Posterior vena cava (tissue), 2 donors: ENCODE measurements at regions not wholly inside any gene's neighbourhood (a gene's known extent, or its start where the extent isn't known, plus 50 kb on each side); places are given as distances from the start of the nearest gene placed in this dataset.
"Not testable (repeated sequence)": the region's sequence is repeated elsewhere in the genome, so short reads cannot be mapped to it uniquely, and the experiment has no call there.

Experiments
- DNase-seq: peaks from one replicate; pipeline ENCODE4 v3.0.0-alpha.2; 2020; ENCODE audit warnings: low spot score
- intact Hi-C, 2 donors: fragments of 100-400 bp; cut with DNase I; formaldehyde crosslinking; loops; one replicate each; pipeline versions ENCODE4 v1.14.1 to v1.14.2; 2022 to 2023
- donor health status: DM: yes; HTN: yes; CAD: no.
- donor health status: DM: yes; HTN: yes; CAD: no.

DNA sequence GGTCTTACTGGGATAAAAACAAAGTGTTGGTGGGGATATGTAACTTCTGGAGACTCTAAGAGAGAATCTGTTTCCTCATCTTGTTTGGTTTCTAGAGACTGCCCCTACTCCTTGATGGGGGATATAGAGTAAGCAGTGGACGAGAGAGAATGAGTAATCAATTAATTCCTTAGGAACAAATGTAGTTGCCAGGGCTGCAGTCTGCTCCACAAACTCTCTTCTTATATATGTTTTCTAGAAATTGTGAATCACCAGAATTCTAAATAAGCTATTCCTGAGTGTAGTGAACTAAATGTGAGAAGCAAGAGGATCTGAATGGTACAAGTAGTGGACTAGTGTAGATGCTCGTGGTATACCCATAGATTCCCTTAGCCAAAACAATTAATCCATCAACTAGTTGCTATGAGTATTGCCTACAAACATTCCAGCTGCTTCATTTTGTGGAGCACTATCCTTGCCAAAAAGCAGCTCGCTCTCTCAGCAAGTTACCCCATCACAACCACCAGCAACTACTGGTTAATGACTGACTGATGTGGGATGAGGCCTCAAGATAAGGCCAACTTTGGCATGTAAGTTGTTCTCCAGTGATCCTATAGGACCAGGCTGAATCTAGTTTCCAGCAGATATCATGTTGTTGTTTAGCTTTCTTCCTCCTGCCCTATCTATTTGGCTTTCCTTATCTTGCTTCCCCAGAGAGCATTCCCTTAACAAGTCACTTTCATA, 273.0 kb downstream of the SLC7A11 start:
- no peak for DNase-seq
- intact Hi-C loops: no loop called here

DNA sequence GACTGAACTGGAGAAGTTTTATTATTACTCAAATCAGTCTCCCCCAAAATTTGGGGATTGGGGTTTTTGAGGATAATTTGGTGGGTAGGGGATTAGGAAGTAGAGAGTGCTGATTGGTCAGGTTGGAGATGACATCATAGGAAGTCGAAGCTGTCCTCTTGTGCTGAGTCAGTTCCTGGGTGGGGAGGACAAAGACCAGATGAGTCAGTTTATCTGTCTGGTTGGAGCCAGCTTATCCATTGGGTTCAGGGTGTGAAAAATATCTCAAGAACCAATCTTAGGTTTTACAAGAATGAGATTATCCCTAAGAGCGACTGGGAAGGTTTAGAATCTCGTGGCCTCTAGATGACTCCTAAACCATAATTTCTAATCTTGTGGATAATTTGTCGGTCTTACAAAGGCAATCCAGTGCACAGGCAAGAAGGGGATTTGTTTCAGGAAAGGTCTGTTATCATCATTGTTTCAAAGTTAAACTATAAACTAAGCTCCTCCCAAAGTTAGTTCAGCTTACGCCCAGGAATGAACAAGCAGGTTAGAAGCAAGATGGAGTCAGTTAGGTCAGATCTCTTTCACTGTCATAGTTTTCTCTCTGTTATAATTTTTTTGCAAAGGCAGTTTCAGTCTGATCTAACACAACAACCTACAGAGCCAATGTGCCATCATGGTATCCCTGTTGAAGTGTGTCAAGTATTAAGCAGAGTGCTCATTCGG, 274.5 kb downstream of the SLC7A11 start:
- DNase-seq: no peak
- intact Hi-C loops: no loop called here

DNA sequence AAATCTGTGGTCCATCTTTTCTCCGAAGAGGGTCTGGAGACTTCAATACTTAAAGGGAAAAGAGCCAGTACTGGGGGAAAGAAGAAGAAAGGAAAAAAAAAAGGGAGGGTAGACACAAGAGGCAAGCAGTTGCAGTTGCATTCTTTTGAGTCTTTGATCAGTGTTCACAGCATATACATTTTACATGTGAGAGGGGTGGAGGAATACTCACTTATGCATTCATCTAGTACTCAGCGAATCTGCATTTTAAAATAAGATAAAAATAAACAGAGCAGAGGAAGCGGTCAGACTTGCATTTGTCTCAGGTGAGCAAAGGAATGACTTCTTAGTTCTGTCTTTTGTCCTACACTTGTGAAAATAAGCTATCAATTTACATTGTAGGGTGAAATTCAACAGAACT, 275.6 kb downstream of the SLC7A11 start:
- no peak for DNase-seq
- intact Hi-C loops: no loop called here

DNA sequence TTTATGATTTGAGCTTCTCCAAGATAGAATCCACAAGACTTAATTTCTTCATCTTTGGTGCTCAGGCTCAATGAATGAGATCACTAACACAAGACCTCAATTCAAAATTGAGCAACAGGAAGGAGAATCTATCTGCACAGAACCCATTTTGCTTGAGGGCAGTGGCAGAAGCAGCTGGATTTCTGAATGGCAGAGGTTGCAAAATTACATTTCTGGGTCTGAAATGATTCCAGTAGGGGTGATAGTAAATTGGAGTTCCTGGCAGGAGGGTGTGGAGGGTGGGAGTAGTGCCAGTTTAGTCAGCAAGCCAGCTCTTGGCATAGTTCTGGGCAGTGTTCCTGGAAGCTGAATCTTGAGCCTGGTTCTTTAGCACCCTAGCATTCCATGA, 281.1 kb downstream of the SLC7A11 start:
- no peak for DNase-seq
- intact Hi-C loops: no loop called here

DNA sequence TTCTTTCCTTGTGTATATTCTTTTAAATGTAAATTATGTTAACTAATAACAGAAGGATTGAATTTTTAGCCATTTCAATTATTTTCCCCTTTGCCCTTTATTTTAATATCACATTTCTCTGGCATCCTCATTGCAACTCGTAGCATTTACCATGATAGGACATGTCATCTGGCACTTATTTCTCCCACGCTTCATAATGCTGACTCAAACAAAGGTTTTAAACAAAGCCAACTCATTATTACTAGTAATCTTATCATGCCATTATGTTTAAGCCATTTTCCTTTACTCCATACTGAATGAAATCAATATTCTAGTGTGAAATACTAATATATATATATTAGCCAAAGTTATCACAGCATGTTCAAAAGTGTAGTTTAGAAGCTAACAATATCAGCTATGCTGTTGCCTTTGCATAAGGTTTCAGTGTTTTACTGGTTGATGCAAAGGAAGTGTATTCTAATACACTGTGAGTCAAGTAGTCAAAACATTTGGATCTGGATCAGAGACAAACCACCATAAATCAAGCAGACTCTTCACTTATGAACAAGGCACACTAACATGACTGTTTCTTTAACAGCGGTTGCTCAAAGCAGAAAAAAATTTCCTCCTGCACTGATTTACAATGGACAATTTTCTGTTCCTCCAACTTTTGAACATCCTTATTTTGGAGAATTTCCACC, 281.6 kb downstream of the SLC7A11 start:
- DNase-seq: no peak
- intact Hi-C loops: no loop called here

DNA sequence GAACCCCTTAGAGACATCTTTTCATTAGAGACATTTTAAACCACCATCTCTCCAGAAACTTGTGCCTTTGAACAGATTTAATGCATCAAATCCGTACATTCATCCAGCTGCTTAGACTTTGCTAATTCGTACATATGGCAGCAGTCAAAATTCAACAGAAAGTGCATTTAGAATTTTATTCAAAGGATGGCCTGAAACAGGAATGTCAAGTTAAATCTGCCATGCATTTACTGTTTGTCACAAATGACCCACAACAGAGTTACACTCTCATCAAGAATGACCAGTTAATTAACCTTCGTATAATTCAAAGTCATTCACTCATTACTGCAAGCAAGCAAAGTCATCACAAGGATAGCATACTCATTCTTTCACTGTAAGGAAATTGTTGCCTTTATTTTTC, 284.3 kb downstream of the SLC7A11 start:
- intact Hi-C loops: no loop called here
- no peak for DNase-seq

DNA sequence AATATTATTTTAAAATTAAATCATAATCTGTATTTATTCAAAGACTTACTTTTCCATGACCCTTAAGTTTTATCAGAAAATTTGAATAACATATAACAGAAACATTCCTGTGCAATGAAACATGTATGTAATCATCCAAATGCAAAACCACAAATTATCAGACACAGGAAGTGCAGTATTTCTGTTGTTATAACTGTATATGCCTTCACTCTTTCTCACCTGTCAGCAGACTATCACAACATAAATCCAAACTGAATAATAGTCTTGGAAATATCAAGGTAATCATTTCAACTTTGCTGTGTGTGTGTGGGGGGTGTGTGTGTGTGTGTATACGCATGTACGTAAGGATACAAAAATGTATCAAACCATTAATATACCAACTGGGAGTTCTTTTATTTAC, 285.9 kb downstream of the SLC7A11 start:
- DNase-seq: no peak
- intact Hi-C loops: no loop called here

DNA sequence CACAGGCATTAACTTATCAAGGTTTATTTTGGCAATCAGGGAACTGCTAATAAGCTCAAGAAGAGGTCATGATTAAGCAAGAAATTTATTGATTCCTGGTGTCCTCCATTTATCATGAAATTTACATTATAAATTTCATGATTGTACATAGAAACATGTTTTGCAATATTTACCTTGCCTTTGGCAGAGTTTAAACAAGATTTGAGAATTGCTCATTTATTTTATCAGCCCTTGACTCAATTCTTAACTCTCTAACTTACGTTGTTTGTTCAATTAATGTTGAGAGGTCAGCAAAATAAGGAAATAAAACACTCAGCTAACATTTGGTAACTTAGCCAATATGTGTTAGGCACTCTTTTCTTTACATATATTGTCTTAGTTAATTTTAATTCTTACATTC, 286.6 kb downstream of the SLC7A11 start:
- intact Hi-C loops: no loop called here
- DNase-seq: no peak

DNA sequence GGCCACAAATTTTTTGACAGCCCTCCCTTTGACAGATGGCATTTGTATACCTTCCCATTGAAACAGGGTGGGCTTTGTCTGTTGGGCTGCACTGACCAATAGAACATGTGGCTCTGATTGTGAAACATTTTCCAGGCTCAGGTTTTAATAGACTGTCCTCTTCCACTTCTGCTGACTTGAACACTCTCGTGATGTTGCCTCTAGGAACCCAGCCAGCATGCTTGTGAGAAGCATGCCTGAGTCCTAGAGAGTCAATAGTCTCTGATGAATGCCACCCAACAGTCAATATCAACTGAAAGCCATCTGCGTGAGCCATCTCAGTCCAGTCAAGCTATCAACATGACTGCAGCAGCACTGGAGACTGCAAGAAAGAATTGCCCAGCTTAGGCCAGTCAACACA, 290.0 kb downstream of the SLC7A11 start:
- DNase-seq: no peak
- intact Hi-C loops: no loop called here

DNA sequence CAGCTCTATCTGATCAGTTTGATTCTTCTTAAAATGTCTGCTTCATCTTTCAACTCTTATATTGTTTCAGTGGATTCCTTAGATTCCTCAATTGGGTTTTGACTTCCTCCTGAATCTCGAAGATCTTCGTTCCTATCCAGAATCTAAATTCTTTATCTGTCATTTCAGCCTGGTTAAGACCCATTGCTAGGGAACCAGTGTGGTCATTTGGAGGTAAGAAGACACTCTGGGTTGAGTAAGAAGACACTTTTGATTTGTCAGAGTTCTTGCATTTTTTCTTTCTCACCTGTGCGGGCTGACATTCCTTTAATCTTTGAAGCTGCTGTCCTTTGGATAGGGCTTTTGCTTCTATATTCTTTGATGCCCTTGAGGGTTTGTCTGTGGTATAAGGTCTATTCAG, 291.9 kb downstream of the SLC7A11 start:
- intact Hi-C loops: no loop called here
- DNase-seq: no peak

DNA sequence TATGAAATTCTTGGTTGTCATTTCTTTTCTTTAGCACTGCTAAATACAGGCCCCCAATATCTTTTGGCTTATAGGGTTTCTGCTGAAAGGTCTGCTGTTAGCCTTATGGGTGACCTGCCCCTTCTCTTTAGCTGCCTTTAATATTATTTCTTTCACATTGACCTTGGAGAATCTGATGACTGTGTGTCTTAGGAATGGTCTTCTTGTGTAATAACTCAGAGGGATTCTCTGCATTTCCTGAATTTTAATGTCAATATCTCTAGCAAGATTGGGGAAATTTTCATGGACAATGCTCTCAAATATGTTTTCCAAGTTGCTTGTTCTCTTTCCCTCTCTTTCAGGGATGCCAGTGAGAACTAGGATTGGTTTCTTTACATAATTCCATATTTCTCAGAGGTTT, 292.4 kb downstream of the SLC7A11 start:
- intact Hi-C loops: no loop called here
- no peak for DNase-seq

DNA sequence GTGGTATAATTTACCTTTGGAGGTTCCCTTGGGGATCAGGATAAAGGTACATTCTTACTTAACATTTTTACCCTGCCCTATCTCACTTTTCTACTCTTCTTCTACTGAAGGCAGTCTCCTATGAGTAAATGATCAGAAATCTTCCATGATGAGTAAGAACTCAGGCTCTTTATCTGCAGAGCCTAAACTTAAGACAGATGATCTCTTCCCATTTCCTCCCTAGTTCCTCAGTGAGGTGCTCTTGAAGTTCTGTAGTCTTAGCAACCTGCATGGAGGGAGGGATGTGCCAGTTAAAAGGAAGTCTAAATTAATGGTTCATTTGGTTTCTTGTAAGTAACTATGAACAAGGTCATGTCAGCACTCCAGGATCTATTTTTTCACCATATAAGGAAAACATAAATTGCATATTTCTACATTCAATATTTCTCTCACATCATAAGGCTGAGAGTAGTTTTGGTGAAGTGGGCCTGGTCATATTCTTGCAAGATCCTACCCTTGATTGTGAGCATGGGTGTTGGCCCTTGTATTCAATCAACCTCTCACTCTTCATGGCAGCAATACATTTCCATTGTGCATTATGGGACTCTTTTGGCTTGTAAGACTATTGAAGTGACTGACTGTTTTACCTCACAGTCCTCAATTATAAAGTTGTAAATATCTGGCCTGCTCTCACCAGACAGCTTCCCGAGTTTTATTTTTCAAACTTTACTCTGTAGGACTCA, 295.5 kb downstream of the SLC7A11 start:
- intact Hi-C loops: no loop called here
- no peak for DNase-seq

DNA sequence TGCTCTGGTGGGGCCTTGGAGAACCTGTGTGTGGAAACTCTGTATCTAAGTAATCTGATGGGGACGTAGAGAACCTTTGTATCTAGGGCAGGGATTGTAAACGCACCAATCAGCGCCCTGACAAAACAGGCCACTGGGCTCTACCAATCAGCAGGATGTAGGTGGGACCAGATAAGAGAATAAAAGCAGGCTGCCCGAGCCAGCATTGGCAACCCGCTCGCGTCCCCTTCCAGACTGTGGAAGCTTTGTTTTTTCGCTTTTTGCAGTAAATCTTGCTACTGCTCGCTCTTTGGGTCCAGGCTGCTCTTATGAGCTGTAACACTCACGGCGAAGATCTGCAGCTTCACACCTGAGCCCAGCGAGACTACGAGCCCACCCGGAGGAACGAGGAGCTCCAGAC, 299.3 kb downstream of the SLC7A11 start:
- intact Hi-C loops, DNase-seq: not testable (repeated sequence)

DNA sequence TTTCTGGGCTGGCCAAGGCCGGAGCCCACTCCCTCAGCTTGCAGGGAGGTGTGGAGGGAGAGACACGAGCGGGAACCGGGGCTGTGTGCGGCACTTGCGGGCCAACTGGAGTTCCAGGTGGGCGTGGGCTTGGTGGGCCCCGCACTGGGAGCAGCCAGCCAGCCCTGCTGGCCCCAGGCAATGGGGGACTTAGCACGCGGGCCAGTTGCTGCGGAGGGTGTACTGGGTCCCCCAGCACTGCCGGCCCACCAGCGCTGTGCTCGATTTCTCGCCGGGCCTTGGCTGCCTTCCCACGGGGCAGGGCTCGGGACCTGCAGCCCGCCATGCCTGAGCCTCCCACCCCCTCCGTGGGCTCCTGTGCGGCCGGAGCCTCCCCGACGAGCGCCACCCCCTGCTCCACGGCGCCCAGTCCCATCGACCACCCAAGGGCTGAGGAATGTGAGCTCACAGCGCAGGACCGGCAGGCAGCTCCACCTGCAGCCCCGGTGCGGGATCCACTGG, 300.1 kb downstream of the SLC7A11 start:
- intact Hi-C loops, DNase-seq: not testable (repeated sequence)

DNA sequence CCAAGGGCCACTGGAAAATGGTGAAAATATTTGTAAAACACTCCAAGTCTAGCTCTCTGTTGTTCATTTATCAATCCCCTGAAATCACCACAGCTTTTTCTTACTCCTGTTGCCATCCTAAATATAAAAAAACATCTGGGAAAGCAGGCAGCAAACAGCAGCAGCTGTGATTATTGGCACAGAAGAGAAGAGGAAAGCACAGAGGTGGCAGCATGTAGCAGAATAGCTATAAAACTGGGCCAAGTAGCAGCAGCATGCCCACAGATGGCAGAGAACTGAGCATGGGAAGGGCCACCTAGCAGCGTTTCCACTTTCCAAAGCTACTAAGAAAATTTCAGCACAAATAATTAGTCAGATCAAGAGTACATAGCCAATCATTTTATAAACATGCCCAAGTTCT, 307.2 kb downstream of the SLC7A11 start:
- intact Hi-C loops: no loop called here
- no peak for DNase-seq

DNA sequence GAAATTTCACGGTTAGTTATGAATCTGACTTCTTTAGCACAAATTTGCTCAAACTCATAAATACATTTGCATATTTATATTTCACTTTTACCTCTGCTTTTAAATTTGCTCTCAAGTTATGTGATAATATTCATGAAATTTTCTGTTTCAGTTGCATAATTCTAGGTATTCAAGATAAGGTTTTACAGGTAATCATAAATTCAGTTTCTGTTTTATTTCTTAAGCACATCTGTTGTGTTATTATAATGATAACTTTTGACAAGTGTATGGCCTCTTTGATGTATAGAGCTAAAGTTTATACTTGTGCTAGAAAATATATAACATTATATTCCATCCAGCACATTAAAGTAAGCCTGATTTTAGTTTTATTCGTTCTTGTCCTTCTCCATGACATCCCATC, 308.1 kb downstream of the SLC7A11 start:
- intact Hi-C loops: no loop called here
- no peak for DNase-seq

DNA sequence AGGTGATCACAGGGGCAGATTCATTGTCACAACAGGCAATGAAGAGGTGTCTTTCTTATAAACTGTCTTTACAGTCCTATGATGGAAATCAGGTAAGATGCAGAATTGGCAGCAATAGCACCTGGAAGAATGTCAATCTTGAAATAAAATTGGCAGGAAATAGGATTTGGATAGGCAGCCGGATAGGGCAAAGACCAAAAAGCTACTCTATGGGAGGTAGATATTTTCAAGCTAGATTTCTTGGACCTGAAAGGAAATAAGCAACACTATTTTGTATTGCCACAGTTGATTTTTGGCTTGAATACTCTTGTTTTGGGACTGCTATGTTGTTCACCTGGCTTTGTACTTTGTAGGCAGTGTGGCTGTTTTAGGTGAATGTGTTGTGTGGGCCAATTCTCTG, 314.2 kb downstream of the SLC7A11 start:
- intact Hi-C loops: no loop called here
- DNase-seq: no peak

DNA sequence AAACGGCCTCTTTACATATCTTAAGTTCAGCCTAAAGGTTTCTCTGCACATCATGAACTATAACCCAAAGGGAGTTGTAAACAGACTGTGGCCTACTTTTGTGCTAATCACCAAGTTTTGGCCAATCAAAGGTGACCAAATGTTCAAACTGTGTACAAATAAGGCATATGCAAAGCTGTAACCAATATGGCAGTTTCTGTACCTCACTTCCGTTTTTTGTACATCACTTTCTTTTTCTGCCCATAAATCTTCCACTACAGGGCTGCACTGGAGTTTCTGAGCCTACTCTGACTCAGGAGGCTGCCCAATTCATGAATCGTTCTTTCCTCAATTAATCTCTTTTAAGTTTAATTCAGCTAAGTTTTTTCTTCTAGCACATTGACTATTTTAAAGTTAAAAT, 318.7 kb downstream of the SLC7A11 start:
- intact Hi-C loops: no loop called here

DNA sequence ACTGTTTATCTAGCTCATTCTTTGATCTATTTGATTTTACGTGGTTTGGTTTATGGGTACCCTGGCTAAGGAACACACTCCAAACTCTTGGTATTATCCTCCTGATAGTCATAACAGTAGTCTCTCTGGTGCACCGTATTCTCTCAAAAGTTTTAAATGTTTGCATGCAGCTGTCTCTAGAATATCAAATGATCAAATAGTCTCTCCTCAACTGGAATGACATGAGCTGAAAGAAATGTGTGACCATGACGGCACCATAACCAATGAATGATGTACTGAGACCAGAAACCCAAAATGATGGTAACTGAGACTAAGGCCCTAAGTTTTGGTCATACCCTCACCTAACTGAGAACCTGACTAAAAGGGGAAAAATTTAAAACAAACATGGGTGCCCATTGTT, 319.4 kb downstream of the SLC7A11 start:
- intact Hi-C loops: no loop called here
- DNase-seq: no peak

More for the DNA sequence above, 318.7 kb downstream of the SLC7A11 start:
- no peak for DNase-seq
